GM18868 (cell line): ENCODE measurements at regions not wholly inside any gene's neighbourhood (a gene's known extent, or its start where the extent isn't known, plus 50 kb on each side); places are given as distances from the start of the nearest gene placed in this dataset.
"Not testable (repeated sequence)": the region's sequence is repeated elsewhere in the genome, so short reads cannot be mapped to it uniquely, and the experiment has no call there.

ENCODE experiments used
- ATAC-seq: cut with Tn5 transposase; IDR thresholded peaks from one replicate; pipeline ENCODE4 v1.9.1; 2021; ENCODE audit warnings: mild to moderate bottlenecking, moderate library complexity; ENCODE audit not compliant: unreplicated experiment

GRCh38 chrY:7588176-7588575, 676.6 kb upstream of the AMELY start:
- not testable (repeated sequence) for ATAC-seq

GRCh38 chrY:7562541-7562940, 651.0 kb upstream of the AMELY start:
- no peak for ATAC-seq

- no peak for ATAC-seq
Observed at GRCh38 chrY:7557675-7558074, 646.1 kb upstream of the AMELY start.

GRCh38 chrY:7555006-7555405, 643.5 kb upstream of the AMELY start:
- no peak for ATAC-seq

GRCh38 chrY:7545060-7545459, 633.5 kb upstream of the AMELY start:
- ATAC-seq: no peak

GRCh38 chrY:7544172-7544770, 632.7 kb upstream of the AMELY start:
- no peak for ATAC-seq

GRCh38 chrY:7543506-7543905, 632.0 kb upstream of the AMELY start:
- ATAC-seq: no peak

GRCh38 chrY:7542256-7542858, 630.8 kb upstream of the AMELY start:
- no peak for ATAC-seq

GRCh38 chrY:7529396-7529795, 617.8 kb upstream of the AMELY start:
- no peak for ATAC-seq

- not testable (repeated sequence) for ATAC-seq
Observed at GRCh38 chrY:7527568-7527967, 616.0 kb upstream of the AMELY start.

GRCh38 chrY:7518387-7518786, 606.8 kb upstream of the AMELY start:
- no peak for ATAC-seq

- ATAC-seq: no peak
Observed at GRCh38 chrY:7516268-7516667, 604.7 kb upstream of the AMELY start.

- ATAC-seq: no peak
Observed at GRCh38 chrY:7515812-7516211, 604.3 kb upstream of the AMELY start.

- ATAC-seq: no peak
Observed at GRCh38 chrY:7502896-7503295, 591.3 kb upstream of the AMELY start.

- ATAC-seq: no peak
Observed at GRCh38 chrY:7501236-7501635, 589.7 kb upstream of the AMELY start.

GRCh38 chrY:7496001-7496400, 584.4 kb upstream of the AMELY start:
- no peak for ATAC-seq

- ATAC-seq: not testable (repeated sequence)
Observed at GRCh38 chrY:7484455-7485285, 573.1 kb upstream of the AMELY start.

- ATAC-seq: no peak
Observed at GRCh38 chrY:7471976-7472375, 560.4 kb upstream of the AMELY start.

GRCh38 chrY:7470037-7470436, 558.5 kb upstream of the AMELY start:
- no peak for ATAC-seq

GRCh38 chrY:7468951-7469745, 557.6 kb upstream of the AMELY start:
- ATAC-seq: no peak

- no peak for ATAC-seq
Observed at GRCh38 chrY:7467796-7468520, 556.4 kb upstream of the AMELY start.
